HG03175 (cell line): ENCODE measurements at regions not wholly inside any gene's neighbourhood (a gene's known extent, or its start where the extent isn't known, plus 50 kb on each side); places are given as distances from the start of the nearest gene placed in this dataset.

Source experiments
- ATAC-seq: cut with Tn5 transposase; IDR thresholded peaks from one replicate; pipeline ENCODE4 v1.9.1; 2021; ENCODE audit warnings: mild to moderate bottlenecking, moderate library complexity; ENCODE audit not compliant: unreplicated experiment

GRCh38 chr6:23278180-23278532, 708.8 kb downstream of the HDGFL1 start:
- no peak for ATAC-seq

- no peak for ATAC-seq
Observed at GRCh38 chr6:23280437-23280836, 711.1 kb downstream of the HDGFL1 start.

- no peak for ATAC-seq
Observed at GRCh38 chr6:23282252-23283021, 713.1 kb downstream of the HDGFL1 start.

DNA sequence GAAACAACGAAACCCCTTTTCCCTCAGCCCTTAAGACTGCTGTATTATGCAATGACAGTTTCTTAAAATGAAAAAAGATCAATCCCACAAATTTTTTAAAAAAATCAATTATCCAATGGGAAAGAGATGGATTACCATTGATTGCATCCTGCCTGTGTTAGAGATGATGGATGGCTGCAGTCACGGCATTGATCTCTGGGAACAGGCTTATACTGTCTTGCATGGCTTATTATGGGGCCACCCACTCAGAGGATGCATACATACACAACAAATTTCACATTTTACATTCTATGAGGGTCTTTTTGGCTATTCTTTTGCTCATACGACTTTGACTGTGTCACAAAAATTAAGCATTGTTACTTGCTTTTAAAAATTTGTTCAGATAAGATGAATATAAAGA, 724.3 kb downstream of the HDGFL1 start:
- ATAC-seq: no peak

- ATAC-seq: no peak
Observed at GRCh38 chr6:23301556-23301955, 732.2 kb downstream of the HDGFL1 start.

DNA sequence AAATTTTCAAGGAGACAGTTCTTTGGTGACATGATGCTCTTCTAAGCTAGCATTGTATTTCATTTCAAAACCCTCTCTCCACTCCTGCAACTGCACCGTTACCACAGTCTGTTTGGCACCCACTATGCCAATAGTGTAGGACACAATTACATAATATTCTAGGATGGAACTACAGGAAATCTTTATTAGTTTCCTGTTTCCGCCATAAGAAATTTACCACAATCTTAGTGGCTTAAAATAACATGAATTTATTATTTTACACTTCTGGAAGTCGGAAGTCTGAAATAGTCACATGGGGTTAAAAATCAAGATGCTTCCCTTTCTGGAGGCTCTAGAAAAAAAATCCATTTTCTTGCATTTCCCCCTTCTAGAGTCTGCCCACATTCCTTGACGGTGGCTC, 733.1 kb downstream of the HDGFL1 start:
- ATAC-seq: no peak

DNA sequence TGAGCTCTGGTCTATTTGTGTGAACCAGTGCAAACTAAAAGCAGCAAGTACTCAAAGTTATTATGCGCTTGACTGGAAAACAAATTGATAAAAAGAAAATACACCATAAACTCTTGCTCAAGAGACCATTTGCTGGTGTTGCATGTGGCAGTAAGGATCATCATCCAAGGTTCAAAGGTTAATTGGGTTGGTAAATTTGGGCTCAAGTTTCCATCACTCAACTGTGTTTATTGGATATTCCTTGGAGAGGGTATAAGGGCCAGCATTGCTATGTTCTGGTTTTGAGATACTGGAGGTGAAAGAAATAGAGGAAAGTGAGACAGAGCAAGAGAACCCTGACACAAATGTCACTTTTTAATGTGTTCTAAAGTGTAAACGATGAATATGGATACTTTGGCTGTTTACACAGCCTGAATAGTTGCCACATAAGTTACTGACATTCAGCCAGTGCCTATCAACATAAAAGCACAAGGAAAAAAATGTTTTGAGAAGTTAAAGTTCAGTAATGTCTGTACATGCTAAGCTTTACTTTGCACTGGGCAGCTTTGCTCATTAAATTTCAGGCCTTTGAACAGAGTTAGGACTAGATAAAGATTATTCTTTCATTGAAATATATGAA, 736.1 kb downstream of the HDGFL1 start:
- no peak for ATAC-seq

- ATAC-seq: no peak
Observed at GRCh38 chr6:23306251-23306950, 737.0 kb downstream of the HDGFL1 start.

DNA sequence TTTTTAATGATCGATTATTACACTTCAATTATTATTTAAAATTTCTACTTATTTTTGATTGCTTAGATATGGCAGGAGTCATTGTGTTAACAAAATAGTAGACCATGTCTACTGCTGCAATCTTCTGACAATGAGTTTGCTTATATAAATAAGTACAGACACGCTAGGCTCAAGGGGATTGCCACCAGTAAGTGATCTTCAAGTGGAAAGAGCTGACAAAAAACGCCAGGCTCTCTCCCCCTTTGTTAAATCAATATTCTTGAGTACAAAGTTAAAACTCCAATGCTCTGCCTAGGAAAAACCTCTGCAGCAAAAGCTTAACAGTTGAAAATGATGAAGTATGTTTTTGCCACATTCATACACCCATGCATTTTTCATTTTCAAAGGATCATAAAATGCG, 738.1 kb downstream of the HDGFL1 start:
- ATAC-seq: no peak

DNA sequence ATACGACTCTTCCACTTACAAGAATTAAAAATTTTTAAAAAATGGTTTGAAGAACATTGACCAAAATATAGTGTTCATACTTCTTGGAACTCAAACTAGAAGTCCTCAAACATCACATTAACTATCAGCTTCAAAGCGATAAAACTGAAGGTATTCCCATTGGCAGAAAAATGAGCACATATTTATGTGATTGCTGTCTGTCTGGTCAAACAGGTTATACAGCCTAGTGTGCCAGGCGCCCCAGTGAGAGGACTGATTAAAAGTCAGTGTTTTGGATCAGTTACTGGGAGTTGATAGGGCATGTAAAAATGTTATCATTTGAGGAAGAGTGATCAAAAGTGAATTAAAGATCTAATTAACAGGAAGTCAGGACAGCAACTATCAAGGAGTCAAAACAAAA, 738.8 kb downstream of the HDGFL1 start:
- no peak for ATAC-seq

- no peak for ATAC-seq
Observed at GRCh38 chr6:23311211-23311610, 741.8 kb downstream of the HDGFL1 start.

DNA sequence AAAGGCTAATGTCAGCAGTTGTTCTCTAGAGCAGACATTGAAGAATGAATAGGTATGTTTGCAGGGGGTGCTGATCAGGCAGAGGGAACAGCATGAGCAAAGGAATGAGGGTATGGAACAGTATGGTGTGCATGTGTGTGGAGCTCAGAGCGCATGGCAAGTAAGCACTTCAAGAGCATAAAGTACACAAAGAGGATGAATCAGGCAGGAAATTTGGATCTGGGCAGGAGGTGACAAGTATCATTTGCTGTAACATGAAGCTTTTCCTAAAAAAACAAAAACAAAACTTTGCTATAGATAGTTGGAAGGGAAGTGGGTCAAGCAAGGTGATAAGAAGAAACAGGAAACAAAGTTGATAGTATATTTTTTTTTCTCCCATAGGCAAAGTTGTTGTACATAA, 746.8 kb downstream of the HDGFL1 start:
- no peak for ATAC-seq

DNA sequence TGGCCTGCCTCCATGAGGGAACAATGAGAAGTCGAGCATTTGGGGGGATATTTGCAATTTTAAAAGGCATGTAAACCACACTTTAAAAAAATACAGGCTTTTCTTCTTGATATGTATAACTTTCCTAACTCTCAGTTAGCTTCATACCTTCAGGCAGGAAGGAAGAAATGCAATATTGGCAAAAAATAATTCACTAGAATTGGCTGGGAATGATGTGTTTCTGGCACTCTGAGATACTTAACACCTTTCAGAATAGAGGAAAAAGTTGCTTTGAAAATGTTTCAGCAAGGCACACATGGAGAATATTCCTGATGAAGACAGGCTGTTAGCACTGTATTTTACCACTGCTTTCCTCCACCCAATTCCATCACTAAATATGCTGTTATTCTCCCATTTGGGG, 747.6 kb downstream of the HDGFL1 start:
- no peak for ATAC-seq

- no peak for ATAC-seq
Observed at GRCh38 chr6:23319582-23319981, 750.2 kb downstream of the HDGFL1 start.

- no peak for ATAC-seq
Observed at GRCh38 chr6:23320471-23321015, 751.2 kb downstream of the HDGFL1 start.

GRCh38 chr6:23323897-23324296, 754.5 kb downstream of the HDGFL1 start:
- ATAC-seq: no peak

DNA sequence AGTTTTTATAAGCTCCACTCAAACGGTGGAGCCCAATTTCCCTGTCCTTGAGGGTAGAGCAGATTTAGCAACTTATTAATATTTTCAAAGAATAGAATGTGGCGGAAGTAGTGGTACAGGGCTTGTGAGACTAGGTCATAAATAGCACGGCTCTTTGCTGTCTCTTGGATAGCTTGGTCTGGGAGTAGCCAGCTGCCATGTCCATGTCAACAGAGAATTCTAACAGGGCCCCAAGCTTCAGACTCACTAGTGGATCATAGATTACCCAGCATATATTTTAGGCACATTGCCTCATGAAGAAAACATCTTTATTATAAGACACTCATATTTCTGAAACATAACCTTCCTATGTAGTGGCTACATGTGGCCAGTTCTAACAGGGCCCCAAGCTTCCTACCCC, 755.7 kb downstream of the HDGFL1 start:
- ATAC-seq: no peak

DNA sequence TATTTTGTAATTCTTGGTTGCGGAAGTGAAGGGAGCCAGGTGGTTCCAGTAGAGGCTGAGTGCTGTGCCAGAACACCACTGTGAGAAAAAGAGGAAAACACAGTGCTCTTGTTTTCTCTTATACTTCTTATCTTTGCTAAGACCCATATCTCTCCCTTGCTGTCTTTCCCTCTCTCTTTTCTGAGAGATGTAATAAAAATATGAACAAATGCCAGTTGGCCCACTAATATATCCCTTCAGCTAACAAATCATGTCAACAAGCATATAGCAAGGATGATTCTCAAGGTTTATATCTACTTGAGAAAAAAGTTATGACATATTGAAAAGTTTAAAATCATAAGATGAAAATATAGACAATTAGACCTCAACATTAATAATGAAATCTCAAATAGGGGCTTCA, 758.3 kb downstream of the HDGFL1 start:
- ATAC-seq: no peak

GRCh38 chr6:23329086-23329485, 759.7 kb downstream of the HDGFL1 start:
- no peak for ATAC-seq

GRCh38 chr6:23330632-23331031, 761.3 kb downstream of the HDGFL1 start:
- no peak for ATAC-seq

DNA sequence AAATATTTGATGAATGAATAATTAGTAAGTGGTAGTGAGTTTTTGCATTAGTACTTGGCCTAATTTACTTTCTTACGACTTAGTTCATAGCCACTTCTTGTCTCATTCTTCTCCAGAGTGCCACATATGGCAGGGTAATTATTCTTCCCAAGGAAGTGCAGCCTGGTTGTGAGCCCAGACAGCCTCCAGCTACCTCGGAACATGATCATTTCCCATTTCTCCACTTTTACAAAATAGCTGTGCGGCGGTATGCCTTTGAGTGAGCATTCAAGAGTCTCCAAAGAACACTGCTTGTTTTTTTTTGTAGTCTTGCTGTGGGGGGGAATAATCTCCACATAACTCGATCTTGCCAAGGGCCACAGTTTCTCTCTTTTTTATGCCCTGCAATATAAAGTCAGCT, 765.0 kb downstream of the HDGFL1 start:
- ATAC-seq: no peak

DNA sequence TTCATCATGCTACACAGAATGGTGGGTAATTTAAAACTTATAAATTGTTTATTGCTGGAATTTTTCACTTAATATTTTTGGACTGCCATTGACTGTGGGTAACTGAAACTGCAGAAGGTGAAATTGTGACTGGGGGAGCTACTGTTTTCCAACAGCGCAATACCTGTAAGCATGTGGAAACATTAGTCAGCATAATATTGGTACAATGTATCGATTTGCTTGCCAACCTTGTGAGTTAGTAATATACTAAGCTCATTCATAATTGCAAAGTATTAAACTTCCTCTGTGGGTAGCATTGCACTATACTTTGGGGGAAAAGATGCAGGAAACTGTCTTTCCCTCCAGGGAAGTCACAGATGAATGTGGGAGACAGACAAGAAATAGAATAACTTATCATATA, 766.5 kb downstream of the HDGFL1 start:
- ATAC-seq: no peak
